NCI-H2081 treated with DMSO at 0.1 percent for 48 hours (cell line): ENCODE measurements at regions not wholly inside any gene's neighbourhood (a gene's known extent, or its start where the extent isn't known, plus 50 kb on each side); places are given as distances from the start of the nearest gene placed in this dataset.
"Not testable (repeated sequence)": the region's sequence is repeated elsewhere in the genome, so short reads cannot be mapped to it uniquely, and the experiment has no call there.

ENCODE experiments used
- DNase-seq: peaks from one replicate; lab custom pipeline; 2025; lab: John Stamatoyannopoulos, UW

GRCh38 chr4:147246528-147246927 is 234.4 kb upstream of the EDNRA start:
- not testable (repeated sequence) for DNase-seq

DNA sequence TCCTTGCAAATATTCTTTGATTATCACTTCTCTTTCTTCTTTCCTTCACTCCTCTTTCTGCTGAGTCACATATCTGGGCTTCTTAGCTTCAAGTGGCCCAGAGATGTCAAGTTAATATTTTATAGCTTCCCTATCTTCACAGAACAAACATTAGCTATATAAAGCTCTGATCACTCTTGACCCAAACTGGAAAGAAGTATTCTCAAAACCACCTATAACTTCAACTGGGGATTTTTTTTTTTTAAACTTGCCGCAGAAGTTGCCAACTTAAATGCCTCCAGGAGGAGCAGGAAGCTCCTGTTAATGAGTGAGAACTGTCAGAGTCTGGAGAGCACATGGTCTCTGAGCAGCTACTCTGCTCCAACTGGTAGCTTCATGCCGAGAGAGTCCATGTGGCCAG is 233.3 kb upstream of the EDNRA start:
- DNase-seq: no peak

- no peak for DNase-seq
These were observed 230.8 kb upstream of the EDNRA start for GRCh38 chr4:147250062-147250461.

GRCh38 chr4:147255268-147255667 is 225.6 kb upstream of the EDNRA start:
- DNase-seq: not testable (repeated sequence)

DNA sequence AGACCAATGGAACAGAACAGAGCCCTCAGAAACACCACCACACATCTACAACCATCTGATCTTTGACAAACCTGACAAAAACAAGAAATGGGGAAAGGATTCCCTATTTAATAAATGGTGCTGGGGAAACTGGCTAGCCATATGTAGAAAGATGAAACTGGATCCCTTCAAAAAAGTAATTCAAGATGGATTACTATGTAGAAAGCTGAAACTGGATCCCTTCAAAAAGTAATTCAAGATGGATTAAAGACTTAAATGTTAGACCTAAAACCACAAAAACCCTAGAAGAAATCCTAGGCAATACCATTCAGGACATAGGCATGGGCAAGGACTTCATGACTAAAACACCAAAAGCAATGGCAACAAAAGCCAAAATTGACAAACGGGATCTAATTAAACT is 221.6 kb upstream of the EDNRA start:
- DNase-seq: not testable (repeated sequence)

GRCh38 chr4:147284256-147284835 is 196.6 kb upstream of the EDNRA start:
- DNase-seq: no peak

DNA sequence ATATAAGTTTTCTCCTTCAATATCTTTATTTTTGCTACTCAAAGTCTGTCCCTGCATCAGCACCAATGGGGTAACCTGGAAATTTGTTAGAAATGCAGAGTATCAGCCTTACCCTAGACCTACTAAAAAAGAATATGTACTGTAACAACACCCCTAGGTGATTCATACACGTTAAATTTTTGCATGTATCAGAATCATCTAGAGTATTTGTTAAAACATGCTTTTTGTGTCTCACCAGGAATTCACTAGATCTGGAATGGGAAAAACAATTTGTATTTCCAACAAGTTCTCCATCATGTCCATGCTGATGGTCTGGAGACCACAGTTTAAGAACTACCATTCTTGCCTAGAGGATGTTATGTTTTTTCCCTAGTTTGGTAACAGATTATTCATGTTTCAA is 196.0 kb upstream of the EDNRA start:
- no peak for DNase-seq

- DNase-seq: no peak
These were observed 195.1 kb upstream of the EDNRA start for GRCh38 chr4:147285751-147286150.

DNA sequence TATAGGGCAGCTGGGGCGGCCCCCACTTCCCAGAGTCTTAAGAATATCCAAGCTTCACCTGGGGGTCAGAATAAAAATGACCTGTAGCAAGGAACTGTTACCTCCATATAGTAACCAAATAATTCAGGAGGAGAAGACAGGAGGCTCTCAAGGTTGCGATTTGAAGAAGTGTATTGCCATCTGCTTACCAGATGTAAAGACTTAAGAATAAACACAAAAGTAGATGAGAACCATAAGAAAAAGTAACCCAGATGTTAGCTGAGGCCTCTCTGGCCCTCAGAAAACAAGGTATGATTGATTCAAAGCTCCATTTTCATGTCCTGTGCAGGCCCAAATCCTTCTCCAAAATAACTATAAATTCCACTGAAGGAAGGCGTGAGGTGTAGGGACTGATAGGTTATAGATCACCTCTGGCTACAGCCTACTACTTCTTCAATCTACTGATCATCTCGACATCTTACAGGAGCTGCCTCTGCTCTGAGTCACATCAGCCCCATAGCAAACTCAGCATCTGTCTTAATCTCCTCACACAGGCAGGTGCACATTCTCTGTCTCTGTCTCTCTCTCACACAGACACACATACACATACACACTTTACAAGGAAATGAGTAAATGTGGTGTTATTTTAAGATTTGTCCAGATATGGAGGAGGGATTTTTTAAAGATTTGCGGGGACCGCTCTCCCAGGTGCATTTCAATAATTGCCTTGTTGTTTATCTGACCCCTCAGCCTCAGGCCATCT is 193.9 kb upstream of the EDNRA start:
- no peak for DNase-seq

GRCh38 chr4:147287588-147287890 is 193.4 kb upstream of the EDNRA start:
- no peak for DNase-seq

GRCh38 chr4:147288512-147288911 is 192.4 kb upstream of the EDNRA start:
- DNase-seq: no peak

DNA sequence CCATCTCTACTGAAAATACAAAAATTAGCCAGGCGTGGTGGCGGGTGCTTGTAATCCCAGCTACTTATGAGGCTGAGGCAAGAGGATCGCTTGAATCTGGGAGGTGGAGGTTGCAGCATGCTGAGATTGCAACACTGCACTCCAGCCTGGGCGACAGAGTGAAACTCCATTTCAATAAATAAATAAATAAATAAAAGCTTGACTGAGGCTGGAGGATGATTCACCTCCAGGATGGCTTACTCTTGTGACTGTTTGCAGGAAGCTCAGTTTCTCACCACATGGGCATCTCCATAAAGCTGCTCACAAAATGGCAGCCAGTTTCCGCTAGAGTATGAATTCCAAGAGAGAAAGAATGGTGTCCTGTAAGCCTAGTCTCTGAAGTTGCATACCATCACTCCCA is 191.7 kb upstream of the EDNRA start:
- no peak for DNase-seq

DNA sequence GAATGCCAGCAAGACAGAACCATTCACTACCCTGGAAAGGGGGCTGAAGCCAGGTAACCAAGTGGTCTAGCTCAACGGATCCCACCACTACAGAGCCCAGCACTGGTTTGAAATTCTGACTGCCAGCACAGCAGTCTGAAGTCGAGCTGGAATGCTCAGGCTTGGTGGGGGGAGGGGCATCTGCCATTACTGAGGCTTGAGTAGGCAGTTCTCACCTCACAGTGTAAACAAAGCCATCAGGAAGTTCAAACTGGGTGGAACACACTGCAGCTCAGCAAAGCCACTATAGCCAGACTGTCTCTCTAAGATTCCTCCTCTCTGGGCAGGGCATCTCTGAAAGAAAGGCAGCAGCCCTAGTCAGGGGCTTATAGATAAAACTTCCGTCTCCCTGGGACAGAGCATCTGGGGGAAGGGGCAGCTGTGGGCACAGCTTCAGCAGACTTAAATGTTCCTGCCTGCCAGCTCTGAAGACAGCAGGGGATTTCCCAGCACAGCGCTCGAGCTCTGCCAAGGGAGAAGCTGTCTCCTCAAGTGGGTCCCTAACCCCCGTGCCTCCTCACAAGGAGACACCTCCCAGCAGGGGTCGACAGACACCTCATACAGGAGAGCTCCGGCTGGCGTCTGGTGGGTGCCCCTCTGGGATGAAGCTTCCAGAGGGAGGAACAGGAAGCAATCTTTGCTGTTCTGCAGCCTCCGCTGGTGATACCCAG is 188.1 kb upstream of the EDNRA start:
- not testable (repeated sequence) for DNase-seq

DNA sequence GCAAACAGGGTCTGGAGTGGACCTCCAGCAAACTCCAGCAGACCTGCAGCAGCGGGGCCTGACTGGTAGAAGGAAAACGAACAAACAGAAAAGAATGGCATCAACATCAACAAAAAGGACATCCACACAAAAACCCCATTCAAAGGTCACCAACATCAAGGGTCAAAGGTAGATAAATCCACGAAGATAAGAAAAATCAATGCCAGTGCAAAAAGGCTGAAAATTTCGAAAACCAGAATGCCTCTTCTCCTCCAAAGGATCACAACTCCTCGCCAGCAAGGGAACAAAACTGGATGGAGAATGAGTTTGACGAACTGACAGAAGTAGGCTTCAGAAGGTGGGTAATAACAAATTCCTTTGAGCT is 187.6 kb upstream of the EDNRA start:
- not testable (repeated sequence) for DNase-seq

DNA sequence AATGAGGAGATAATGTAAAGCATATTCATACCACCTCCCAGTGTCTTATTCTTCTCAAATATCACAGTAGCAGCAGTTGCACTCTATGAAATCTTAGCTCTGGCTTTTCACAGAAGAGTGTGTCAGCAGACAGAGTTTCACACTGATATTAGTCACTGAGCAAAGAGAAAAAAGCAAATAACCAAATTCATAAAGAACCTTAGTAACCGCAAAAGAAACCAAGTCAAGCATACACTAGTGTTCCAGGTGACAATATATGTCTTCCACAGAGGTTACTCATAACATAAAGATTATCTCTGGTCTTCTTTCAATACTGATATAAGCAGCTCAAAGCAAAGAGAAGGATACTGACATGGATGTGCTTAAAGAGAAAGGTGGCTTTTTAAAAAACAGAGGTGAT is 181.7 kb upstream of the EDNRA start:
- DNase-seq: no peak

DNA sequence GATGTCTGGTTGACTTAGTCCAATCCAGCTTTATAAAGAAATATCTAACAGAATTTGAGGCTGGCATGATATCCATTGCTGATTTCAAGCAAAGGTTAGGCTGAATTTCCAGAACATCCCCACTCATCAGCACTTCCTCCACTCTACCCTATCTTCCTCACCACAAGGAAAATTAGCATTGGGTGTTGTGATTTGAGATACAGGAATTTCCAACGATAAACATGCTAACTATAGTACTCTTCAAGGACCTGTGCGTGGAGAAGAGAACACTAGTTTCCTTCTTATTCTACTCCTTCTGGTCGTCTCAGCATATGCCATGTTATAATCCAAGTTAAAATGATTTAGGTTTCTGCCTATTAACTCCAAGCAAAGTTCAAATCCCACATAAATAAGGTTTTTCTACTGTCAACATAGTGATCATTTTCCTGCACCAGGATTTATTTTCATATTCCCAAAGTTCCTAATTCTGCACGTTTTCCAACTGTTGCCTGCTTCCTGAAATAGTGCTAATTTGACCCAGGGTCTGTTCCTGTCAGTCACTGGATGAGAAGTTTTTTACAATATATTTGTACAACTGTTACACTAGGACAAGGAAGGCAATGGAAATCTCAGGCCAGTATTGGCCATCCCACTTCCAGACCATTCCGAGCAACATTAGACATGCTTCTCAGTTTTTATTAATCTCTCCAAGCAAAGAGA is 177.6 kb upstream of the EDNRA start:
- no peak for DNase-seq

DNA sequence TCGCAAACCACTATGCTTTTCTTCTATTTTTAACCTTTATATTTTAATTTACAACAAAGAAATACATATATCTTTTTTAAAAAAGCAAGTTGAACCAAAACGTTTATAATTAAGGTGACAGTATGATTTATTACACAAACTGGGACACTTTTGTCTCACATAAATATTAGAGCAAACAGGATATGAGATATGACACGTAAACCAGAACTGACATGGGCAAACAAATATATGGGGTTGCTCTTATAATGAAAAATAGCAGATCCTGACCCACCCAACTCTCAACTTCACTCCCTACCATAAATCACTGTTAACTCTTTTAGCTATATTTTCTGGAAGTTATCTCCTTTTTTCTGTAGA is 177.0 kb upstream of the EDNRA start:
- no peak for DNase-seq

- DNase-seq: no peak
These were observed 172.8 kb upstream of the EDNRA start for GRCh38 chr4:147307896-147308674.

DNA sequence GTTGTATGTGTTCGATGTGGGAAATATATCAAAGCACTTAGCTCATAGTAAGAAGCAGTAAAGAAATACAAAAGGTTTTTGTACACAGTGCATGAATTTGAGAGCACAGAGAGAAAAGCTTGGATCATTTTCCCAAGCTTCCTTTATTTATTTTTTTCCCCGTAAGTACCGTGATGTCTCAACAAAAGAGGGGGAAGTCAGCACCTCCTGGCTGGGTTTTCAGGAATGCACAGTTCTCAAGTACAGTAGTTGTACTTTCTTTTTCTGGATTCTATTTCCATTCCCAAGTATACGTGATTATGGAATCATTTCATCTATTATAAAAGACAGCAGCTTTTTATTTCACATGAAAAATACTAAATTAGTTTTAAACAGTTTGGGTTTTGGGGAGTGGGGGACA is 171.5 kb upstream of the EDNRA start:
- no peak for DNase-seq

GRCh38 chr4:147310312-147310711 is 170.6 kb upstream of the EDNRA start:
- DNase-seq: no peak

- no peak for DNase-seq
These were observed 168.9 kb upstream of the EDNRA start for GRCh38 chr4:147311956-147312355.

- no peak for DNase-seq
These were observed 168.4 kb upstream of the EDNRA start for GRCh38 chr4:147312376-147313046.
